Hepatocyte (in vitro differentiated cells): ENCODE measurements at regions not wholly inside any gene's neighbourhood (a gene's known extent, or its start where the extent isn't known, plus 50 kb on each side); places are given as distances from the start of the nearest gene placed in this dataset.

Experiments used
- DNase-seq: peaks from one replicate; pipeline ENCODE4 v3.0.0-alpha.2; 2016; ENCODE audit warnings: low spot score
- H2AFZ ChIP-seq: fragments of 200-600 bp; sonication (generic); 2 replicates; pipeline ENCODE4 v1.6.0; 2016; ENCODE audit warnings: antibody characterized with exemption, mild to moderate bottlenecking
- H3K27ac ChIP-seq: fragments of 200-600 bp; sonication (generic); 2 replicates; pipeline ENCODE4 v1.5.1; 2016; ENCODE audit warnings: mild to moderate bottlenecking
- H3K27me3 ChIP-seq: fragments of 200-600 bp; sonication (generic); 2 replicates; pipeline ENCODE4 v1.6.1; 2016
- H3K36me3 ChIP-seq: fragments of 200-600 bp; sonication (generic); replicated peaks from 2 replicates; pipeline ENCODE4 v1.5.1; 2016; ENCODE audit warnings: low read depth; ENCODE audit not compliant: insufficient read depth
- H3K4me1 ChIP-seq: fragments of 200-600 bp; sonication (generic); 2 replicates; pipeline ENCODE4 v1.5.1; 2016; ENCODE audit warnings: mild to moderate bottlenecking, moderate library complexity; ENCODE audit not compliant: insufficient read depth
- H3K4me2 ChIP-seq: fragments of 200-600 bp; sonication (generic); 2 replicates; pipeline ENCODE4 v1.6.0; 2016
- H3K4me3 ChIP-seq: fragments of 200-600 bp; sonication (generic); 2 replicates; pipeline ENCODE4 v1.5.1; 2016; ENCODE audit warnings: mild to moderate bottlenecking
- H3K79me2 ChIP-seq: fragments of 200-600 bp; sonication (generic); 2 replicates; pipeline ENCODE4 v1.6.0; 2017; ENCODE audit warnings: mild to moderate bottlenecking
- H3K9me2 ChIP-seq: fragments of 200-600 bp; sonication (generic); replicated peaks from 2 replicates; pipeline ENCODE4 v1.6.0; 2017; ENCODE audit warnings: mild to moderate bottlenecking; ENCODE audit not compliant: insufficient read depth
- H3K9me3 ChIP-seq: fragments of 200-600 bp; sonication (generic); 2 replicates; pipeline ENCODE4 v1.5.1; 2016; ENCODE audit warnings: low read depth, mild to moderate bottlenecking
- H4K20me1 ChIP-seq: fragments of 200-600 bp; sonication (generic); 2 replicates; pipeline ENCODE4 v1.6.0; 2016; ENCODE audit warnings: mild to moderate bottlenecking; ENCODE audit not compliant: insufficient read depth, poor library complexity, severe bottlenecking
- EZH2 ChIP-seq: fragments of 200-600 bp; sonication (generic); IDR thresholded peaks from 2 replicates; pipeline ENCODE4 v1.6.1; 2016; ENCODE audit warnings: antibody characterized with exemption, mild to moderate bottlenecking, borderline replicate concordance
- EZH2phosphoT487 ChIP-seq: fragments of 200-600 bp; sonication (generic); IDR thresholded peaks from one replicate; pipeline ENCODE4 v1.6.1; 2018; ENCODE audit warnings: antibody characterized with exemption, mild to moderate bottlenecking, low read depth, moderate library complexity; ENCODE audit not compliant: unreplicated experiment, severe bottlenecking
- WGBS: methylation state at CpG from one replicate; pipeline ENCODE4 v1.1.6; 2016; ENCODE audit warnings: low lambda C conversion rate; ENCODE audit errors: missing lambda C conversion rate; 5-methylcytosine and 5-hydroxymethylcytosine counted together
- TF ChIP-seq, protein P1 (sequence below): fragments of 200-600 bp; sonication (generic); IDR thresholded peaks from 2 replicates; pipeline ENCODE4 v1.5.1; 2016; ENCODE audit warnings: antibody characterized with exemption, mild to moderate bottlenecking; ENCODE audit not compliant: poor library complexity

DNA sequence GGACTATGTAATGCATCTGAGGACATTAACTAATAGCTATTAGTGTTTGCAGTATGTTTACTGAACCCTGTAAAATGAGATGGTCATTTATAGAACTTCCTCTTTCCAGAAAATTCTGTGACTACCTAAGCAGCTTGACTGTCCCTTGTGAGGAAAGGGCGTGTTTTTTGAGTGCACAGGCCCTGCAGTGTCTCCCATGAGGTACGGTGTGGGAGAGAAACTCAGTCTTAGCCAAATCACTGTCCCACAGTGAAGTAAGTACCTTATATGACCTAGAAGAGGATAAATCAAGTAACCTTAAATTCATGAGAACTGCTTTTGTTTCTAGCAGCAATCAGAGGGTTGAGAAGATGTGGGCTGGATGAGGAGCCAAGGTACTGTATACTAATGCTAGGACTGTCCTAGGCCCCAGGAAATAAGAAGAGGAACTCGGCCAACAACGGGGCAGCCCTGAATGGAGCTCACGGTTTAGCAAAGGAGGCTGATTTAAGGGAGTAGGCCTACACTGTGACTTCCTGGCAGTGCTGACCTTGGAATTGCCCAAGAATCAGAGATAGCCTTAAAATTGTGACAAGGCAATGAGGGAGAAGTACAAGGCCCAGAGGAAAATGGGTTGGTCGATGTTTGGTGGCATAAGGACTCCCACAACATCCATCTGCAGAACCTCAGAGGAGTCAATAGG lies 103.5 kb upstream of the CTAGE1 start:
- Histone ChIP-seq H3K9me2 (no peaks in the 10 kb centered on the region), H3K9me3 (no peaks in the 10 kb centered on the region), H3K4me3 (no peak overlapping the region), H3K4me2 (no peak overlapping the region), H3K4me1 (peaks cover 6% of the 10 kb centered on the region), H3K27ac (no peak overlapping the region), H3K27me3 (no peaks in the 10 kb centered on the region), H2AFZ (no peak overlapping the region), H3K36me3 (no peaks in the 10 kb centered on the region), H3K79me2 (no peaks in the 10 kb centered on the region), H4K20me1 (no peaks in the 10 kb centered on the region)
- no peak for DNase-seq
- TF ChIP-seq EZH2: no peak
- no peak for TF ChIP-seq EZH2phosphoT487
- TF ChIP-seq, protein P1, sequence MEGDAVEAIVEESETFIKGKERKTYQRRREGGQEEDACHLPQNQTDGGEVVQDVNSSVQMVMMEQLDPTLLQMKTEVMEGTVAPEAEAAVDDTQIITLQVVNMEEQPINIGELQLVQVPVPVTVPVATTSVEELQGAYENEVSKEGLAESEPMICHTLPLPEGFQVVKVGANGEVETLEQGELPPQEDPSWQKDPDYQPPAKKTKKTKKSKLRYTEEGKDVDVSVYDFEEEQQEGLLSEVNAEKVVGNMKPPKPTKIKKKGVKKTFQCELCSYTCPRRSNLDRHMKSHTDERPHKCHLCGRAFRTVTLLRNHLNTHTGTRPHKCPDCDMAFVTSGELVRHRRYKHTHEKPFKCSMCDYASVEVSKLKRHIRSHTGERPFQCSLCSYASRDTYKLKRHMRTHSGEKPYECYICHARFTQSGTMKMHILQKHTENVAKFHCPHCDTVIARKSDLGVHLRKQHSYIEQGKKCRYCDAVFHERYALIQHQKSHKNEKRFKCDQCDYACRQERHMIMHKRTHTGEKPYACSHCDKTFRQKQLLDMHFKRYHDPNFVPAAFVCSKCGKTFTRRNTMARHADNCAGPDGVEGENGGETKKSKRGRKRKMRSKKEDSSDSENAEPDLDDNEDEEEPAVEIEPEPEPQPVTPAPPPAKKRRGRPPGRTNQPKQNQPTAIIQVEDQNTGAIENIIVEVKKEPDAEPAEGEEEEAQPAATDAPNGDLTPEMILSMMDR: no peak
- WGBS: 77% methylated on average over 6 of the region's 6 CpGs

DNA sequence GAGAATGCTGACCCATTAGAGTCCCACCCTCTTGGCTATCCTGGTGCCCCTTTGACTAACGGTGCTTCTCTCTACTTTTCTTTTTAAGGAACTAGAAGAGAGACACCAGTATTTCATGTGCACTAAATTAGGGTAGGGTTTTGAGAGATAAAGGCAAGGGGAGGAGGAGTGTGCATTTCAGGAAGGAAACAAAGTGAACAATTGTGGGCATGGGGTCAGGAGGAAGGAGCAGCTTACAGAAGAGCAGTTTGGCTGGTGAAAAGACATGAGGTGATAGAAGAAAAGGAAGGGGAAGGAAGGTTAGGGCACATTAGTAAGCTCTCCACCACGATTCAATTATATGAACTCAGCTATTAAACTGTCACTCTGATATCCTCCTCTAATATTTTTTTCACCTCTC lies 105.8 kb upstream of the CTAGE1 start:
- Histone ChIP-seq H3K36me3 (no peaks in the 10 kb centered on the region), H4K20me1 (no peaks in the 10 kb centered on the region), H3K4me1 (no peaks in the 10 kb centered on the region), H3K27ac (no peak overlapping the region), H3K4me3 (no peak overlapping the region), H2AFZ (no peak overlapping the region), H3K9me3 (no peaks in the 10 kb centered on the region), H3K27me3 (no peaks in the 10 kb centered on the region), H3K9me2 (no peaks in the 10 kb centered on the region), H3K79me2 (no peaks in the 10 kb centered on the region), H3K4me2 (no peak overlapping the region)
- no peak for DNase-seq
- 76% methylated on average over 2 of the region's 2 CpGs for WGBS
- TF ChIP-seq, protein P1: no peak
- no peak for TF ChIP-seq EZH2
- TF ChIP-seq EZH2phosphoT487: no peak

DNA sequence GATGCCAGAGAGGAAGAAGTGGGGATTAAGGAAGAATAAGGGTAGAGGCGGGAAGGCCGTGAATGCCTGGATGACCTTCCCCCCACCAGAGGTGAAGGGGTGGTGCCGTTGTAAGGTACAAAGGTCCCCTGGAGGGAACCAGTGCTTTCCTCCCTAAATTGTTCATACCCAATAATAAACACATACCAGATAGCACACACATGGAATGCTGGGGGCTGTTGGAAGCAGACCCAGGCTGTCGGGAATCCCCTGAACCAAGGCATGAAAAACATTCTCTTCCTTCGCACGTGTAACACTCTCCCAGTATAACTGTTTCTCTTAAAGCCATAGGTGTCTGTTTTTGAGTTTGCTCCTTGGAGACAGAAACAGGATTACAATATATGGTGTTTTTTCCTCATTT lies 107.1 kb upstream of the CTAGE1 start:
- Histone ChIP-seq H3K4me2 (no peak overlapping the region), H3K4me3 (no peak overlapping the region), H3K79me2 (no peaks in the 10 kb centered on the region), H2AFZ (no peak overlapping the region), H3K9me3 (no peaks in the 10 kb centered on the region), H3K9me2 (no peaks in the 10 kb centered on the region), H3K27ac (no peak overlapping the region), H4K20me1 (no peaks in the 10 kb centered on the region), H3K27me3 (no peaks in the 10 kb centered on the region), H3K36me3 (no peaks in the 10 kb centered on the region), H3K4me1 (no peaks in the 10 kb centered on the region)
- WGBS: 56% methylated on average over 6 of the region's 6 CpGs
- DNase-seq: no peak
- TF ChIP-seq, protein P1: no peak
- TF ChIP-seq EZH2 (no peak), EZH2phosphoT487 (no peak)
